GM04503 (cell line): ENCODE measurements at regions not wholly inside any gene's neighbourhood (a gene's known extent, or its start where the extent isn't known, plus 50 kb on each side); places are given as distances from the start of the nearest gene placed in this dataset.
"Not testable (repeated sequence)": the region's sequence is repeated elsewhere in the genome, so short reads cannot be mapped to it uniquely, and the experiment has no call there.

Experiments
- DNase-seq: peaks from one replicate; pipeline ENCODE4 v3.0.0-alpha.2; 2012; ENCODE audit warnings: low read depth

DNA sequence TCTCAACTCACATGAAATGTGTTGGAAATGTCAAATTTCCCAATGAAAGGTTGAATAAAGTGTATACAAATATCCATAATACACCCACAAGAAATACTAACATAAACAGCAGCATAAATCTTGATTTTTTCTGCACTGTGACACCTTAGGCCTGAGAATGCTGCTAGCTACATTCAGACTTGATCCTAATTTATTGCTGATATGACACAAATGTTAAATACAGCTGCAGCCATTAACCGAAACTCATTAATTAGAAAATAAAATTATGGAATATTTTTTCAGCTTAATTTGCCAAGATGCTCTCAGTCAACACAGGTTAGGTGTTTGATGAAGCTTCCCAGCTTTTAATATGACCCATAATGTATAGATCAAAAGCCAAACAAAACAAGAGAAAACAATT is 914.3 kb upstream of the C9orf72 start:
- no peak for DNase-seq

DNA sequence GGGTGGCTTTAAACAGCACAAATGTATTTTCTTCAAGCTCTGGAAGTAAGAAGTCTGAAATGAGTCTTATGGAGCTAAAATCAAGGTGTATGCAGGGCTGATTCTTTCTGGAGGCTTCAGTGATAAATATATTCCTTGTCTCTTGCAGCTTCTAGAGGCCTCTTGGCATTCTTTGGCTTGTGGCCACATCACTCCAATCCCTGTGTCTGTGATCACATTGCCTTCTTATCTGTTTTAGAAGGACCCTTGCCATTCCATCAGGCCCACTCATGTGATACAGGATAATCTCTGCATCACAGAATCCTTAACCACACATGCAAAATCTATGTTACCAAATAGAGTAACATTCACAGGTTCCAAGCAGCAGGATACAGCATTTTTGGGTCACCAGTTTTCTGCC is 917.8 kb upstream of the C9orf72 start:
- no peak for DNase-seq

DNA sequence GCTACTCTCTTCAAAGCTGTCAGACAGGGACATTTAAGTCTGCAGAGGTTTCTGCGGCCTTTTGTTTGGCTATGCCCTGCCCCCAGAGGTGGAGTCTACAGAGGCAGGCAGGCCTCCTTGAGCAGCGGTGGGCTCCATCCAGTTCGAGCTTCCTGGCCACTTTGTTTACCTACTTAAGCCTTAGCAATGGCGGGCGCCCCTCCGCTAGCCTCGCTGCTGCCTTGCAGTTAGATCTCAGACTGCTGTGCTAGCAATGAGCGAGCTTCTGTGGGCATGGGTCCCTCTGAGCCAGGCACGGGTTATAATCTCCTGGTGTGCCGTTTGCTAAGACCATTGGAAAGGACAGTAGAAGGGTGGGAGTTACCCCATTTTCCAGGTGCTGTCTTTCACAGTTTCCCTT is 924.9 kb upstream of the C9orf72 start:
- not testable (repeated sequence) for DNase-seq

DNA sequence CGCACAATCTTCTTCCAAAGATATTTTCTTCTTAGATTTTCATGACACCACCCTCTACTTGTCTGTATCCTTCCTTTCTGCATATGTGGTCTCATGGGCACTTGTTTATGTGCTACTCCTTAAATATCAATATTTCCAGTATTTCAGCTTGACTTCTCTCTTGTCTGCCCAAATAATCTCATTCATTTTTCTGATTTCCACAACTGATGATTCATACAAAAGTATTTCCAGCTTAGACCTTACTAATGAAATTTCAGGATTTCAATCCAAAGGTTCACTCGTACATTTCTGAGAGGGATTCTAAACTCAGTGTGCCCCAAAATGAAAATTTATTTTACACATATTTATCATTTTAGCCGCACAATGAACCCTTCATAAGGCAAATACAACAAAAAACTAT is 928.9 kb upstream of the C9orf72 start:
- no peak for DNase-seq

DNA sequence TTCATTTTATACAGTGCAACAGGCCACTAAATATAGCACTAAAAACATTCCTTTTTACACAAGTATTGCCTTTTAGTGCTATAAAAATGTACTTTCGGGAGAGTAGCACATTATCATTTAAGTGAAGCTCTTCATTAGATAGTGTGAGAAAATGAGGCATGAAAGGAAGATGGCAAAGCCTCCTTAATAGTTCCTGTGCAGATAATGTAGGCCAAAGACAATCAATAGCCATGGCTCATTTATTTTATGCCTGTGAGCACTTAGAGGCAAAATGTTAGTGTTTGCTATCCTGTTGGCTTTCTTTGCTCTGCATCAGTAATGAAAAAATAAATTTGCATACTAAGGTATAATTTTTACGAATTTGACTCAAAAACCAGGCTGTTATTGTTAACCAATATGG is 929.5 kb upstream of the C9orf72 start:
- DNase-seq: no peak

DNA sequence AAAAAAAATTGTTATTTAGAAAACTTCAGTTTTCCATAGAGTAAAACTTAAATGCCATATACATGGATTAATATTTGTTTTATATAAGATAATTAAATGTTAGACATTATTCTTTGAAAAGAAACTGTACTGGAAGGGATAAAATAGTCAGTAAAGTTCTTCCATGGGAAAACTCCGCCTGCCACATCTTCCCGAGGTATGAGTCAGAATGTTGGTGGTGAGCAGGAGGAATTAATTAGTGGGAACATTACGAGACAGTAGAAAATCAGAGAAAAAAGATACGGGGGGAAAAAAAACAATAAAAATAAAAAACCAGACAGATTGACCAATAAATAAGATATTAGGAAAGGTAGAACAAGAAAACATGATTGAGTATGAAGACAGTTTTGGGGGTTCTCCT is 930.3 kb upstream of the C9orf72 start:
- no peak for DNase-seq

DNA sequence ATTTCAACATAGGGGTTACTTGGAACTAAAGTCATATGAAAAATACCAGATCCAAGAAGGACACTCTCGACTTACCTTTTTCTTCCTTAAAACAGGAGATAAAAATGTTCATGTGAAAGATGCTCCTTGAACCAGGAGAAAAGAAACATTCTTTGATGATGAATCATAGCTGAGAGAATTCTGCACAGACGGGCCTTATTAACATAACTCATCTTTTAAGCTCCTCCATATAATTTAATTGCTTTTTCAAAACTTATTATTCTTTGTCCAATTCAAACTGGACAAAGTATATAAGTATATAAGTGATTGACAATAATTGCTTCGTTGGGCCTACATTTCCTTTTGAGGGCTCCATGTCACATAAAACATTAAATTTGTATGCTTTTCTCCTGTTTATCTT is 945.2 kb upstream of the C9orf72 start:
- no peak for DNase-seq

DNA sequence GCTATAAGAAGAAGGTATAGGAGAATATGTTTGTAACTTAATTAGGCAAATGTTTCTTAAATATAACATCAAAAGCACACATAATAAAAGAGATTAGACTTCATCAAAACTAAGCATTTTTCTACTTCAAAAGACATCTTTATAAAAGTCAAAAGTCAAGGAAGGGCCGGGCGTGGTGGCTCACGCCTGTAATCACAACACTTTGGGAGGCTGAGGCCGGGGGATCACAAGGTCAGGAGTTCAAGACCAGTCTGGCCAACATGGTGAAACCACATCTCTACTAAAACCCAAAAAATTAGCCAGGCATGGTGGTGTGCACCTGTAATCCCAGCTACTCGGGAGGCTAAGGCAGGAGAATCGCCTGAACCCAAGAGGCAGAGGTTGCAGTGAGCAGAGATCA is 951.0 kb upstream of the C9orf72 start:
- DNase-seq: not testable (repeated sequence)

DNA sequence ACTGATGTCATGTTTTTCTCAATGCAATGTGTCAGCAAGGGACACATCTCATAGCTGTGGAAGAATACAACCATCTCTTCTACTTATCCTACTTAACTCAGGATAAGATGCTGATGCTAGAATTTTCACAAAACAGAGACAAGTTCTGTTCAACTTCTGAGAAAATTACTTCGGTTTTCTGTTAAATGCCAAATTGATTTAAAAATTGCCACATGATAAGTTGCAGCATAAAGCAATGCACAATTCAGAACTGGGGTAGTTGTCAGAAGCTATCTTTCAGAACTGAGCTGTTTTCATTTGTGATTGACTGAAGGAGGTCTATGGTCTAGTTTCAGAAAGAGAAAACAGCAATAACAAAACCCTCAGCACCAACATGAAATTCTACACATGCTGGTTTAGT is 954.8 kb upstream of the C9orf72 start:
- DNase-seq: no peak

DNA sequence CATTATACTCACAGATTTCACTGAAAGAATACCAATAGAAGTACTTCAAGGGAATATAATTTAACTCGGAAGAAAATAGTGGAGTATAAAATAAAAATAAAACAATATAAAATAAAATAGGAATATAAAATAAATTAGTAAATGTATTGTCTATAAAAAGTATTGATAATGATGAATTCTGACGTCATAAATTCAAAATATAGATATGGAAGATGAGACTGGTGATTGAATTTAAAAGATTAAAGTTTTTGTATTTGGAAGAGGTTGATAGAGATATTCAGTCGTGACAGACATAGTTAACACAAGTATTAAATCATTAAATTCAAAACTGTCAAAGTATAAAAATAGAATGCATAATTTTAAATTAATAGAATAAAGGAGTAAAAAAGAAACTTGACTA is 964.9 kb upstream of the C9orf72 start:
- no peak for DNase-seq

DNA sequence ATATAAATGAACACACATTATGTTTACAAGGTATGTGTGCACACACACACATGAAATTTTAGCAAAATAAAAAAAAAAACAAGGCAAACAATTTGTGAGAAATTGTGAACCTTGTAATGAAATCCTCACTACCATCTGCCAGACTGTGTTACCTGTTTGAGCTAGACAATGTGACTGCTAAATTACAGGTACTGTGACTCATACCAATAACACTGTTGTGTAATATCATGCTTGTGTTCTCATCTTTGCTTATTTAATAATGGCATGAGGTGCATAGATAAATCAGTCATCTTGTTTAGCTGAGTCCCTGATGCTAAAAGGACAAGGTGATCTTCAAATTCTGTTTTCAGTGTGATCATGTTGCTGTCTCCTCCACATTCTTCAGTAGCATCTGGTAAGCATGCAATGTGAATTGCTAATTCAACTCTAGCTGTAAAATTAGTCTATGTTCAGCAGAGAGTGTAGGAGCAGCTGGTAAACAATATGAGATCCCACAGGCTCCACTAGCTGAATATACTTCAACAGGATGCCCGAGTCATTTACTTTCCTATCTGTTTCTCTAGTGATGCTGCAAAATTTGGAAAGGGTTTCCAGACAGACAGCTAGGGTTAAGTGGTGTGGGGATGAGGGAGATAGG is 966.3 kb upstream of the C9orf72 start:
- DNase-seq: no peak

DNA sequence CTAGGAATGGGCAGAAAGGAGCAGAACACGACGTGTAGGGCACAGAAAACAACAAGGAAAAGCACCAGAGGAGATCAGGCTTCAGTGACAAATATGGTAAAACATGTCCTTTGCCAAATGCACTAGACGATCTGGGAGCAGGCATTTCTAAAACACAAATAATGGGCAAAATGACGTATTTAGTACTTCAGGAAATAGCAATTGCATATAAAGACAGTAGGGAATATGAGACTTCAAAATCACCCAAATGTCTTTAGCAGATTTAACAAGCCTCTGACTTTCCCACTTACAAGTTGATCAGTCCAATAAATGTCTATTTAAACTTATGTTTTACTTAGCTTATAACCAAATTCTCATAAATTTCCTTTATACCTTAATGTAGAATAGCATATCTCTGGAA is 969.6 kb upstream of the C9orf72 start:
- no peak for DNase-seq

DNA sequence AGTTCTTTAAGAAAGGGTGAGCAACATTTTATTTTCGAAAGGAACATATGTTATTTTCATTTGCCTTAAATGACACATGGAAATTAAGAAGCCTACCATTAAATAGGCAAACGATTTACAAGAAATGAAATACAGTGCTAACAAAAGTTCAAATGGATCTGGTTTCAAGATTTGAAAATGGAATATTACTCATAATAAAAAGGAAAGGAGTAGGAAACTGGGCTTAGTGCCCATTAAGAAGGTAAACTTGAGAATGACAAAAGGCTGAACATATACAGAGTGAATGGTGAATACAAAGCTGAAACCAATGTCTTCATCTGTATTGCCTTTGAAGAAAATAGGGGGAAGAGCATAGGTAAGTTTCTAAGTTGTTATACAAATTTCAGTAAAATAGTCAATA is 974.2 kb upstream of the C9orf72 start:
- no peak for DNase-seq

DNA sequence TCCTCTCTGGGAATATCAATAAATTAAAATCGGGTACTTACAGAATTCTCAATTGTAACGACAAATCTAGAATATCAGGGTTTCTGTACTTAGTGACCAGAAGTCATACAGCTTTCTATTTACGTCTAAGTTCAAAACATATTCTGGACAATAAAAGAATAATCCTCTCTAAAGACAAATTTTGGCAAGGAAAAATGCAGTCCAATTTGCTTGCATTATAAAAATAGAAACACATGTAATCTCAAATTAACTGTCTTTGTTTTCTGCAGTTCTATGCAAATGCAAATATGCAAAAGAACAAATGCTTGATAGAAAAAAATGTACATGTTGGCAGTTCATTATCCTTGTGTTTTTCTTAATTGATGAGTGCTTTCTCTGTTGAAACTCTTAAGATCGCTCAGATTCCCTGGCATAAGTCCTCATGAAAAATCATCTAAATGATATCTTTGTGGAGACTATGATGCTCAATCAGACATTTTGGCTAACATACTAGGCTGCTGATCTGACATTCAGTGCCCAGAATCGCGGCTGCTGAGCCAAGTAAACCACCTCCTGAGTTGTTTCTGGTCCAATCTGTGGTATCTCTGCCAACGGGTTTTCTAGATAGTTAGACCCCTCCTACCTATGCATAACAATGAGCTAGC is 990.1 kb upstream of the C9orf72 start:
- no peak for DNase-seq

DNA sequence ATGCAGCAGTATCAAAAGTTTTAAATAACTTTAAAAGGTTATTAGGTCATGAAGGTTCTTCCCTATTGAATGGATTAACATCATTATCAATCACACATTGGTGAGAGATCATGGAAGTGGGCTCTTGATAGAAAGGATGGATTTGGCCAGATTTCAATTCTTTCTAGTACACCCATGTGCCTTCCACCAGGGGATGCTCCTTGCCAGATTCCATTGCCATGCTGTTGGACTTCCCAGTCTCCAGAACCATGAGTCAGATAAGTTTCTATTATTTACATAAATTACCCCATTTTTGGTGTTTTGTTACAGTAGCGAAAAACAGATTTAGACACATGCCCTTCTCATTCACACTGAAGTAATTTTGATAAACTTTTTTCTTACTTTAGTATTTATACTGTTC is 1010.6 kb upstream of the C9orf72 start:
- DNase-seq: no peak

DNA sequence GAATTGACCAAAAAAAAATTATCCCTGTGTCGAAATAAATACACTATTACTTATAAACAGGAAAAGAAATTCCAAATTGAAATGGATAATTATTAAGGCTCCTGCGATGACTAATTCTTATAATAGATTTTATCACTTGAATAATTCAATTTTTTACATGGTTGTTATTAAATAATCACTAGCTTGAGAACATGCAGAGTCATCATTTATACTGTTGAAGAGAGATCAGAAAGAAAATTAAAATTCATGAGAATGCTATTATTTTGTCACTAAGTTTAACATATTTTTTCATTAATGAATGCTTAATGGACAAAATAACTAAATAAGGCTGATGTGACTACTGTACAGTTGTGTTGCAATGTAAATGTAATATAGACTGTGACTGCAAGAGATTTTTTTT is 1011.3 kb upstream of the C9orf72 start:
- DNase-seq: no peak

DNA sequence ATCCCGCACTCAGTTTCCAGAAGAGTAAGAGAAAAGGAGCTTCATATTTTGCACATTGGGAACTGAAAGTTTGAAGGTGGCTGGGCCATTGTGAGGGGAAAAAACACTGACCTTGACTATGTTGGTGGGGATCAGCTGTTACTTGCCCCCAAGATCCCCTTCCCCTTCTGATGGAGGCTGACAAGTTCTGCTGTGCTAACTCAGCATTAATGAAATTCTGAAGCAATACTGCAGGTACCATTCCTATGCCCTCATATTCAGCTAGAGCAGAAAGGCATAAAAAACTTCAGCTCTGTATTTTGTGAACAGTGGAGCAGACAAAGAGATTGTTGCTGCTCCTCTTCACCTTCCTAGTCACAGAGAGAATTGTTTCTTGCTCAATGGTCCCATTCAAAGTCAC is 1013.8 kb upstream of the C9orf72 start:
- no peak for DNase-seq

DNA sequence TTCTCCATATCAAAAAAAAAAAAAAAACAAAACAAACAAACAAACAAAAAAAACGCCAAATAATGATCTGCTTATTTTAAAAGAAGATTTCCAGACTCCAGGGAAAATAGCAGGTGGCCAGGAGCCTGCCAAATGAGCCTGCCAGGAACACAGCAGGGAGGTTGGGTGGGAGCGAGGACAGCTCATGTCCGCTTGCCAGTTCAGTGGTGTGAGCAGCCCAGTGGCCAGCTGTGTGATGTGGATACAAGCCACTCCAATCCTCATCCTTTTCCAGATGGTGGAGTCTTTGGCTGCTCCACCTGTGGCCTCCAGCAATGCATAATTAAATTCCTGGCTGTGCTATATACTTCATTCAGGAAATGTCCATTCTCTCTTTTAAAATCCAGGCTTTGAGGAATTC is 1025.1 kb upstream of the C9orf72 start:
- DNase-seq: no peak

DNA sequence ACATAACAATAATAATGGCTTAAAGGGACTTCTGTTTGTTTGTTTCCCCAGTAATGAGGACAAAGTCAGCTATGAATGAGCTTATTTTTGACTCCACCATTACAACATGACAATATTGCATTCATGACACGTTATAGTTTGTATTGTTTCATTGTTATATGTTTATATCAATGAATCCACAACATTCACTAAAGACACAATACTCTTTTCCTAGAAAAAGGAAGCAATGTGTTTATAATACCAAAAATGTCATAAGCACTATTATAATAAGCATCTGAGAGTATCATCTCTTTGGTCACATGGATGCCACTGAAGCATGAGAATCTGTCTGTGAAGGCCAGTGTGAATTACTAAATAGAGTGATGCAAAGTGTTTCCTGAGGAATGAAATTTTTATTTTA is 1026.9 kb upstream of the C9orf72 start:
- no peak for DNase-seq

DNA sequence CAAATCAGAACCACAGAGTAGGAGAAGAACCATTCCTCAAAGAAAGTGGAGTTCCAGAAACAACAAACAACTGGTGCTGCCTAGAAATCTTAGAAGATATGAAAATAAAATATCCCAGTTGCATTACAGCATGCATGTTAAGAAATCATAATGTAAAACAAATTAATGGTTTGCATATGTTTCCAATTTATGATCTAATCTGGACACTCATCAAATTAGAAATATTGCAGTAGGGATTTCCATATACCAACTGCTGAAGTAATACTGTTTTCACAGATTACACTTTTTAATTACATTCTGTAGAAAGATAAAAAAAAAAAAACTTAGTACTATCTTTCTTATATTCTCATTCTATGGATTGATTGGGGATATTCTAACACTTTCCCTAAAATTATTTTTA is 1034.6 kb upstream of the C9orf72 start:
- no peak for DNase-seq

DNA sequence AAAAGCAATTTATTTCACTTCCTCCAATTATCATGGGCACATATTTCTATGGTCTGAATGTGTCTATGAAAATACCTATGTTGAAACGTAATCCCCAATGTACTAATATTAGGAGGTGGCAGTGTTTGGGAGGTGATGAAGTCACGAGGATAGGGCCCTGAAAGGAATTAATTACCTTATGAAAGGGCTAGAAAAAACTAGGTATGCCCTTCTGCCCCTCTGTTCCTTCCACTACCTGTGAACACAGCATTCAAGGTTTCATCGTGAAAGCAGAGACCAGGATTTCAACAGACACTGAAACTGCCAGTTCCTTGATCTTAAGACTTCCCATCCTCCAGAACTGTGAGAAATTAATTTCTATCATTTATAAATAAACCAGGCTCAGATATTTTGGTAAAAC is 1037.1 kb upstream of the C9orf72 start:
- no peak for DNase-seq

DNA sequence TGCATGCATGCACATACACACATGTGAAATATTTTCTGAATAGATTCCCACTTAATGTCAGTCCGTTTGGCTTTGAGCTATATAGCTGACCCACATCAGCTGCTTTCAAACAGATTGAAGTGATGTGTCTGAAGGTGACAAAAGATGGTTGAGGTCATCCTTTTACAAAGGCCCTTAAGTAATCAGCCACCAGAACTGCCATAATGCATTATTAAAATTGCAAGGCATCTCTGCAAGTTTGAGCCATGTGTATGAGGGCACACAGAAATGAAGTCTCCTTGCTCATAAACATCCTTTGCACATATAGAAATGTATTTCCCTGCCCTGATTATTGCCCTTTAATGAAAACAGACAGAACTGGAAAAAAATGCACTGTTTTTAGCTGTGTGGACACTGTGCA is 1043.0 kb upstream of the C9orf72 start:
- no peak for DNase-seq

DNA sequence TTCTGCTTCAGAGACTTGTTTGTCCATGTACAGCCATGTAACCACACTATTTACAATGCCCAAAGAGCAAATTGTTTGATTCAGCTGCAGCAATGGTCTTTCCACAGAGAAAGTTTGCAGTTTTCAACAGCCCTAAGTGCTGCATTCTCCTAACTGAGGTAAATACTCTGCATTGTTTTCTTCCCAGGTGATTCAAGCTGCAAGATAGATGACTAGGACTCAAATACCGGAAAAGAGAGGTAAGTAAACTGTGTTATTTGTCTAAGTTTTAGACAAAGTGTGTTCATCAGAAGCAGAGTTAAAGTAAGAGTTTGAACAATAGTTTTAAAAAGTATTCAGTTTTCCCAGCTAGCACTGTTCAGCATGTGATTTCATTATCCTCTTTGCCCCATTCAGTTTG is 1046.7 kb upstream of the C9orf72 start:
- no peak for DNase-seq

DNA sequence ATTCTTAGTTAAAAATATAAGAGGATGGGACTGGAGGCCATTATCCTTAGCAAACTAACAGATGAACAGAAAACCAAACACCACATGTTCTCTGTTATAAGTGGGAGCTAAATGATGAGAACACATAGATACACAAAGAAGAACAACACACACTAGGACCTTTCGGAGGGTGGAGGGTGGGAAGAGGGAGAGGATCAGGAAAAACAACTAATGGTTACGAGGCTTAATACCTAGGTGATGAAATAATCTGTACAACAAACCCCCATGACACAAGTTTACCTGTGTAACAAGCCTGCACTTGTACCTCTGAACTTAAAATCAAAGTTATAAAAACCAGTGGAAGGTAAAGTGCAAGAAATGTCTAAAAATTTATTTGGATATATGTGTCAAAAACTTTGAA is 1047.4 kb upstream of the C9orf72 start:
- DNase-seq: no peak
